ENCODE measurements at regions not wholly inside any gene's neighbourhood (a gene's known extent, or its start where the extent isn't known, plus 50 kb on each side); places are given as distances from the start of the nearest gene placed in this dataset.

- intact Hi-C loops (cut with DNase I, micrococcal nuclease) = no loop called here
- Mint-ChIP-seq H3K27ac (no peak overlapping the region), H3K9me3 (ENCODE audit: low read depth) (no peaks in the 10 kb centered on the region), H3K4me3 (no peak overlapping the region), H3K36me3 (ENCODE audit: low read depth) (no peaks in the 10 kb centered on the region), H3K27me3 (peaks cover 13% of the 10 kb centered on the region), H3K4me1 (no peaks in the 10 kb centered on the region)
- ATAC-seq (no peak), DNase-seq (no peak)
- ChIA-PET CTCF (interaction anchor here (1.0 kb wide), 1 partner anchor 9 kb away, joined by 5 read pairs; no protein-coding TSS in a partner anchor), POLR2A (no interaction called here)
Measured at GRCh38 chr13:50344717-50345116, 329.5 kb downstream of the KCNRG start.

- ChIA-PET CTCF (interaction anchor here (1.1 to 1.2 kb wide), 2 partner anchors 12 to 283 kb away, joined by 3 to 5 read pairs; no protein-coding TSS in a partner anchor), POLR2A (no interaction called here)
- no peaks in the 10 kb centered on the region for H3K36me3 Mint-ChIP-seq (ENCODE audit: low read depth)
- intact Hi-C loops (cut with DNase I, micrococcal nuclease) = no loop called here
- no peak overlapping the region for H3K4me3 Mint-ChIP-seq
- H3K9me3 Mint-ChIP-seq (ENCODE audit: low read depth) = no peaks in the 10 kb centered on the region
- ATAC-seq (no peak), DNase-seq (no peak)
- H3K4me1 Mint-ChIP-seq = no peaks in the 10 kb centered on the region
- H3K27me3 Mint-ChIP-seq = peaks cover 15% of the 10 kb centered on the region
- no peak overlapping the region for H3K27ac Mint-ChIP-seq
Measured at GRCh38 chr13:50345804-50346203, 330.6 kb downstream of the KCNRG start.

- Mint-ChIP-seq H3K27ac (no peak overlapping the region), H3K36me3 (ENCODE audit: low read depth) (no peaks in the 10 kb centered on the region), H3K4me3 (no peak overlapping the region), H3K9me3 (ENCODE audit: low read depth) (no peaks in the 10 kb centered on the region), H3K4me1 (peaks cover 3% of the 10 kb centered on the region), H3K27me3 (peaks cover 15% of the 10 kb centered on the region)
- intact Hi-C loops (cut with DNase I, micrococcal nuclease) = no loop called here
- ChIA-PET POLR2A (no interaction called here), CTCF (no interaction called here)
- no peak for ATAC-seq
- no peak for DNase-seq
Measured at GRCh38 chr13:50348371-50348770, 333.1 kb downstream of the KCNRG start.

- Mint-ChIP-seq H3K36me3 (ENCODE audit: low read depth) (no peaks in the 10 kb centered on the region), H3K4me3 (no peak overlapping the region), H3K27ac (no peak overlapping the region), H3K4me1 (peaks cover 18% of the 10 kb centered on the region), H3K27me3 (peaks cover 8% of the 10 kb centered on the region), H3K9me3 (ENCODE audit: low read depth) (no peaks in the 10 kb centered on the region)
- ChIA-PET CTCF (no interaction called here), POLR2A (no interaction called here)
- intact Hi-C loops (cut with DNase I, micrococcal nuclease) = no loop called here
- DNase-seq (no peak), ATAC-seq (no peak)
Measured at GRCh38 chr13:50352720-50353480, 337.7 kb downstream of the KCNRG start.

DNA sequence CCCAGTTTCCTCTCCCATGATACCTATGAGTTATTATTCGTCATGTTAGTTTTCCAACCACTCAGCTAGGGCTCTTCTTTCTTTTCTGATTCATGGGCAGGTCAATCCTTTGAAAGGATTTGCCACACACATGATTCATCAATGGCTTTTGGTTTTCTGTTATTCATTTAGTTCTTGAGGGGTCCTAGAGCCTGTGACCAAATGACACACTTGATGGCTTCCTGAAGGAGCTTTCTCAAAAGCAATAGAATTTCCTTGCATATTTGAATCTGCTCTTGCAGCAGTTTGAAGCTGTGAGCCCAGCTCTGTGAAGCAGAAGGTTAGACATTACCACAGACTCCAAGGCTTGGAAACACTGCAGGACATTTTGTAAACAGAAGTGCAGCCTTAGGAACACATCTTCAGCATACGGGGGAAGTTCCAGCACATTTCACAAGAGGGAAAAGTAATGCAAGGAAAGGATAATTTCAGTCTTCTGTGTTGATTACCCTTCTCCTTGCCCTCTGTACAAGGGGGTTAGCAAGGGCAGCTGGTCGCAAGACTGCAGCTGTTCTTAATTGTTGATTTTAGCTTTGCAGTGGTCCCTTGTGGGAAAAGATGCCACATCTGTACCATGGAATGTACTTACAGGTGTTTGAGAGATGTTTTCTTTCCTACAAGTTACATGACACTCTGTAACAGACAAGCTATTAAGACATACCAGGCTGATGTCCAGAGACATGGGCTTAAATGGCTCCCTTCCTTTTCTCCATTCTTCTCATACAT, 338.6 kb downstream of the KCNRG start:
- Mint-ChIP-seq H3K9me3 (ENCODE audit: low read depth) (no peaks in the 10 kb centered on the region), H3K36me3 (ENCODE audit: low read depth) (no peaks in the 10 kb centered on the region), H3K4me3 (no peak overlapping the region), H3K27ac (no peak overlapping the region), H3K27me3 (peaks cover 6% of the 10 kb centered on the region), H3K4me1 (peaks cover 21% of the 10 kb centered on the region)
- DNase-seq (no peak), ATAC-seq (peak; percentile 26)
- CTCF ChIA-PET = interaction anchor here (1.1 kb wide), 1 partner anchor 10 kb away, joined by 5 read pairs; no protein-coding TSS in a partner anchor
- POLR2A ChIA-PET = interaction anchor here (0.7 kb wide), 1 partner anchor 357 kb away, joined by 5 read pairs; no protein-coding TSS in a partner anchor
- intact Hi-C loops (cut with DNase I, micrococcal nuclease) = no loop called here

GRCh38 chr13:50355797-50356196, 340.6 kb downstream of the KCNRG start:
- Mint-ChIP-seq H3K4me3 (no peak overlapping the region), H3K4me1 (peaks cover 33% of the 10 kb centered on the region), H3K27ac (no peak overlapping the region), H3K27me3 (peaks cover 6% of the 10 kb centered on the region), H3K9me3 (ENCODE audit: low read depth) (no peaks in the 10 kb centered on the region), H3K36me3 (ENCODE audit: low read depth) (no peaks in the 10 kb centered on the region)
- DNase-seq (peak; percentile 23), ATAC-seq (peak; percentile 53)
- ChIA-PET CTCF (no interaction called here), POLR2A (no interaction called here)
- intact Hi-C loops (cut with DNase I, micrococcal nuclease) = no loop called here

DNA sequence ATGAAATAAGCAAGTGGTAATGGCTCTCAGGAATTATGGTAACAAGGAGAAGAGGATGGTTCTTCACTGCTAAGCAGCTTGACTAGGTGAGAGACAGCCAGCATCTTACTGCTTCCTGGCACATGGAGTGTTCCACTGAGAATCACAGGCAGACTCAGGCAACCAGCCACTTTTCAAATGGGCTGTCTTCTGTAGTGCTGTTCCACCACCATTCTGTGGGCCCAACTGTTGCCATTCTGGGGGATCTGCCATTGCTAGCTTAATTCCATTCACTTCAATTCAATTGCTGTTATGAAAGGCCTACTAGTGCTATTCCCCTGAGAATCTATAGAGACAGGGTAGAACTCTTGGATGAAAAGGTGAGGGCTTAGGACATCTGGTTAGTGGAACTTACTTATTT, 341.9 kb downstream of the KCNRG start:
- ATAC-seq (no peak), DNase-seq (no peak)
- POLR2A ChIA-PET = no interaction called here
- Mint-ChIP-seq H3K4me3 (no peak overlapping the region), H3K4me1 (peaks cover 45% of the 10 kb centered on the region), H3K9me3 (ENCODE audit: low read depth) (no peaks in the 10 kb centered on the region), H3K27ac (no peak overlapping the region), H3K27me3 (peaks cover 6% of the 10 kb centered on the region), H3K36me3 (ENCODE audit: low read depth) (no peaks in the 10 kb centered on the region)
- intact Hi-C loops (cut with DNase I, micrococcal nuclease) = no loop called here
- CTCF ChIA-PET = no interaction called here

DNA sequence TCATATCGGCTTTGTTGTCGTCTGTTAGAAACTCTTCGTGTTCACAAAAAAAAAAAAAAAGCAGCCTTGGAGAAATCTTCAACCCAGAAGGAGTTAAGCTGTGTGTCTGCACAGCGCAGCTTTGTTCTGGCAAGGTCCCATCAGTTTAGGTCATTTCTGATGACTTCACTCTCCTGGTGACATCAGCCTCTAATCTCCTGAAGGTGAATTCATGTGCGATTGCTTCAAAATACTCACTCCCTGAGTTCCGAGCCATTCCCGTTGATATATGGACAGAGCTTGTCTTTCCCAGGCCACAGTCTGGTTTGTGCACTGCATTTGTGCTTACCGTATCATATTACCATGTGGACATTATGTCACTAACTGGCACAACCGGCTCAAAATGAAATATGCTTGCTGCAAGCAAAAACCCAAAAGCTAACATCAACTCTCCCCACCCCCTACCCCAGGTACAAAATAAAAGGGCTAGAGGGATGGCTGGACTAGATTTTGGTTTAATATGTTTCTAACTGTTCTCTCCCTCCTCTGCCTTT, 342.4 kb downstream of the KCNRG start:
- Mint-ChIP-seq H3K4me3 (no peak overlapping the region), H3K9me3 (ENCODE audit: low read depth) (no peaks in the 10 kb centered on the region), H3K4me1 (peaks cover 49% of the 10 kb centered on the region), H3K27me3 (peaks cover 10% of the 10 kb centered on the region), H3K27ac (no peak overlapping the region), H3K36me3 (ENCODE audit: low read depth) (no peaks in the 10 kb centered on the region)
- CTCF ChIA-PET = no interaction called here
- POLR2A ChIA-PET = no interaction called here
- intact Hi-C loops (cut with DNase I, micrococcal nuclease) = no loop called here
- no peak for DNase-seq
- ATAC-seq = no peak

DNA sequence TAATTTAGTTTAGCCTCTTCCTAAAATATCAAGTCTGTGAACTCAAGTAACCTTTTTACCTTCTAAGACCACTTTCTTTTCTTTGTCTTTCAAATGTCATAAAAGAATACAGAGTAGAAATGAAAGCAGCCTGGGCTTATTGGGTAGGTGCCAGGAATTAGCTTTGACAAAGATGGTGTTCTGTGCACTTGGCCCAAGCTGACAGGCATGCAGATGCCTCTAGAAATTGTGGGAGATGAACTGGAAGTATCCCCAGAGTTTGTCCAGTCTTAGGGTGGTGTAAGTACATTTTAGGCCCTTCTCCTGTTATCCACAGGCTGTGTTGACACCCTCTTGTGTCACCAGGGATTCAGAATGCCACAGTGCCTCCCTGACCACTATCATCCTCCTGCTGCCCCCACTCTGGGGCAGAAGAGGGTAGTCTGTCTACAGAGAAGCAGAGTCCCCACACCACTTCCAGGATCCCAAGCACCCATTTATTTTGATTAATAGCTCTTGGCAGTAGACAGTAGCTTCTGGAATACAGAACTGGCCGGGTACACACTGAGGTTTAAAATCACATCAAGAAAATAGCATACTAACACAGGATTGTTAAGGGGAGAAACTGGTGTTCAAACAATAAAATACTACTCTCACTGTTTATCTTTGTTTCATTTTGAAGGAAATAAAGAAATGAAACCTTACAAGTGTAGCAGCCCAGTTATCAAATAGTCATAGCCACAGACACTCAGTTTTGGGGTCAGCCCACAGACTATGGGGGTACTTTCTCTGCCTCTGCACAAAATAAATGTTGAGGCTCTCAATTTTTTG, 343.2 kb downstream of the KCNRG start:
- Mint-ChIP-seq H3K4me1 (peaks cover 45% of the 10 kb centered on the region), H3K27me3 (peaks cover 11% of the 10 kb centered on the region), H3K27ac (no peak overlapping the region), H3K4me3 (no peak overlapping the region), H3K36me3 (ENCODE audit: low read depth) (no peaks in the 10 kb centered on the region), H3K9me3 (ENCODE audit: low read depth) (no peaks in the 10 kb centered on the region)
- intact Hi-C loops (cut with DNase I, micrococcal nuclease) = no loop called here
- no peak for ATAC-seq
- ChIA-PET CTCF (no interaction called here), POLR2A (interaction anchor here (0.6 kb wide), 1 partner anchor 108 kb away, joined by 9 read pairs; no protein-coding TSS in a partner anchor)
- DNase-seq = no peak

GRCh38 chr13:50359041-50359367, 343.8 kb downstream of the KCNRG start:
- DNase-seq (no peak), ATAC-seq (no peak)
- H3K4me3 Mint-ChIP-seq = no peak overlapping the region
- intact Hi-C loops (cut with DNase I, micrococcal nuclease) = no loop called here
- no peak overlapping the region for H3K27ac Mint-ChIP-seq
- no peaks in the 10 kb centered on the region for H3K36me3 Mint-ChIP-seq (ENCODE audit: low read depth)
- ChIA-PET CTCF (no interaction called here), POLR2A (no interaction called here)
- peaks cover 43% of the 10 kb centered on the region for H3K4me1 Mint-ChIP-seq
- H3K27me3 Mint-ChIP-seq = peaks cover 12% of the 10 kb centered on the region
- no peaks in the 10 kb centered on the region for H3K9me3 Mint-ChIP-seq (ENCODE audit: low read depth)

- Mint-ChIP-seq H3K27ac (no peak overlapping the region), H3K4me1 (peaks cover 42% of the 10 kb centered on the region), H3K36me3 (ENCODE audit: low read depth) (no peaks in the 10 kb centered on the region), H3K27me3 (peaks cover 19% of the 10 kb centered on the region), H3K4me3 (no peak overlapping the region), H3K9me3 (ENCODE audit: low read depth) (no peaks in the 10 kb centered on the region)
- DNase-seq = peak; percentile 36
- CTCF ChIA-PET = interaction anchor here (0.6 to 2.4 kb wide), 5 partner anchors 9 to 552 kb away, joined by 3 to 6 read pairs (median 3); no protein-coding TSS in a partner anchor
- intact Hi-C loops (cut with DNase I, micrococcal nuclease) = no loop called here
- peak; percentile 74 for ATAC-seq
- POLR2A ChIA-PET = no interaction called here
Measured at GRCh38 chr13:50359779-50360178, 344.5 kb downstream of the KCNRG start.

All from activated CD4-positive, alpha-beta T cell treated with anti-CD3 and anti-CD28 coated beads for 36 hours (primary cell).